Lung (tissue), 11 donors: ENCODE measurements at regions not wholly inside any gene's neighbourhood (a gene's known extent, or its start where the extent isn't known, plus 50 kb on each side); places are given as distances from the start of the nearest gene placed in this dataset.

ENCODE experiments used
- ATAC-seq: fragments of 200-7000 bp; cut with Tn5 transposase; one replicate; pipeline ENCODE4 v1.9.1; 2020; ENCODE audit warnings: moderate number of reproducible peaks; ENCODE audit not compliant: insufficient read depth, low FRiP score
- DNase-seq, 3 donors: peaks; one replicate each; pipeline ENCODE4 v3.0.0-alpha.2; 2013 to 2017
- H3K27ac ChIP-seq, 2 donors: one replicate each; pipeline ENCODE4 v1.5.1; 2013; ENCODE audit warnings: mild to moderate bottlenecking in 2 of 2, moderate library complexity in 2 of 2, control low read depth in 1 of 2, inconsistent platforms in 1 of 2, low read depth in 1 of 2, low read length in 1 of 2
- H3K27me3 ChIP-seq, 3 donors: one replicate each; pipeline ENCODE4 v1.5.1; 2013; ENCODE audit warnings: low read length in 2 of 3; ENCODE audit not compliant: control insufficient read depth in 3 of 3, insufficient read depth in 3 of 3
- H3K36me3 ChIP-seq, 4 donors: one replicate each; pipeline ENCODE4 v1.5.1; 2013; ENCODE audit warnings: low read length in 4 of 4, mild to moderate bottlenecking in 1 of 4, moderate library complexity in 1 of 4; ENCODE audit not compliant: control insufficient read depth in 4 of 4, insufficient read depth in 4 of 4
- H3K4me1 ChIP-seq, 5 donors: one replicate each; pipeline ENCODE4 v1.5.1; 2013; ENCODE audit warnings: low read length in 5 of 5, mild to moderate bottlenecking in 2 of 5, moderate library complexity in 1 of 5; ENCODE audit not compliant: control insufficient read depth in 5 of 5, insufficient read depth in 5 of 5
- H3K4me3 ChIP-seq: one replicate; pipeline ENCODE4 v1.5.1; 2013; ENCODE audit warnings: mild to moderate bottlenecking, control low read depth, moderate library complexity
- H3K9ac ChIP-seq, 2 donors: one replicate each; pipeline ENCODE4 v1.5.1; 2013; ENCODE audit warnings: low read length in 2 of 2, control low read depth in 1 of 2; ENCODE audit not compliant: insufficient read depth in 1 of 2
- H3K9me3 ChIP-seq, 4 donors: one replicate each; pipeline ENCODE4 v1.5.1; 2013; ENCODE audit warnings: low read length in 3 of 4, mild to moderate bottlenecking in 1 of 4, moderate library complexity in 1 of 4; ENCODE audit not compliant: control insufficient read depth in 4 of 4, insufficient read depth in 3 of 4
- CTCF ChIP-seq: IDR thresholded peaks from 2 replicates; pipeline ENCODE4 v1.5.1; 2012; ENCODE audit warnings: mild to moderate bottlenecking; ENCODE audit errors: control extremely low read depth, extremely low read depth
- WGBS, 2 donors: extraction: QIAGEN DNeasy Blood & Tissue Kit; methylation state at CpG; one replicate each; pipeline ENCODE4 v1.1.7; 2013; 5-methylcytosine and 5-hydroxymethylcytosine counted together
- donor health status: control.
- donor health status: control.
- donor health status: Bipolar disorder and iron deficiency.
- donor health status: healthy.
- donor health status: DM: yes; HTN: yes; CAD: no.

GRCh38 chr20:39916236-39916765 is 772.7 kb downstream of the MAFB start:
- no peaks in the 10 kb centered on the region for H3K27me3 ChIP-seq
- TF ChIP-seq CTCF: no peak
- no peak for DNase-seq
- WGBS, 2 donors: 72 to 82% methylated on average over 2 of the region's 2 CpGs
- H3K9me3 ChIP-seq: no peaks in the 10 kb centered on the region
- H3K9ac ChIP-seq: no peak overlapping the region
- H3K36me3 ChIP-seq: no peaks in the 10 kb centered on the region
- ATAC-seq: no peak
- no peak overlapping the region for H3K4me3 ChIP-seq
- no peaks in the 10 kb centered on the region for H3K4me1 ChIP-seq
- H3K27ac ChIP-seq: no peak overlapping the region

GRCh38 chr20:39913274-39913673 is 775.8 kb downstream of the MAFB start:
- no peak for ATAC-seq
- H3K9ac ChIP-seq: no peak overlapping the region
- TF ChIP-seq CTCF: no peak

DNA sequence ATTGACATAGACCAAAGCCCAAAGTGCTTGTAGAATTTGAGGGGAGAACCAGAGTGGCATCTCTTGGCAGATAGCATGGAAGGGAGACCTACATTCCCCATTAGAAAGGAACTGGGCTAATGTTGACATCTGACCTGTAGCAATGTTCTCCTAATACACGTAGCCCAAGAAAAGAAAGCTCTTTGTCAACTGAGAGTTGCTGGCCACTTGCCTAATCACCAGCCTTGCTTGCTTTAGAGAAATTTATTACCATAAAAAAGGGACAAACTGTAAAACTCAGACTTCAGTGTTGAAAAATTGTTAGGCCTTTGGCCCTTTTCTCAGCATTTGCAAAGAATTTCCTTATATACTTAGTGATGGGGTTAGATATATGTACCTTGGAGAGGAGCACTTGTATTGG is 777.5 kb downstream of the MAFB start:
- no peak overlapping the region for H3K9ac ChIP-seq
- no peak overlapping the region for H3K27ac ChIP-seq
- H3K4me3 ChIP-seq: no peak overlapping the region
- ATAC-seq: no peak
- H3K4me1 ChIP-seq: peaks cover 0 to 2% (median 0%) of the 10 kb centered on the region in 5 donors
- TF ChIP-seq CTCF: no peak
- DNase-seq: peak in 1 of 3 donors; percentile 24
- H3K27me3 ChIP-seq: no peaks in the 10 kb centered on the region
- H3K36me3 ChIP-seq: no peaks in the 10 kb centered on the region
- no peaks in the 10 kb centered on the region for H3K9me3 ChIP-seq
- WGBS, 2 donors: 59 to 77% methylated on average over 1 of the region's 1 CpG

More at GRCh38 chr20:39913274-39913673, 775.8 kb downstream of the MAFB start:
- Histone ChIP-seq H3K36me3 (no peaks in the 10 kb centered on the region), H3K27me3 (no peaks in the 10 kb centered on the region), H3K4me3 (no peak overlapping the region), H3K4me1 (peaks cover 0 to 2% (median 0%) of the 10 kb centered on the region in 5 donors), H3K9me3 (no peaks in the 10 kb centered on the region), H3K27ac (no peak overlapping the region)
- DNase-seq: no peak
- 54 to 58% methylated on average over 3 of the region's 3 CpGs for WGBS, 2 donors

GRCh38 chr20:39910536-39910935 is 778.5 kb downstream of the MAFB start:
- Histone ChIP-seq H3K36me3 (no peaks in the 10 kb centered on the region), H3K9ac (no peak overlapping the region), H3K4me3 (no peak overlapping the region), H3K27ac (no peak overlapping the region), H3K27me3 (no peaks in the 10 kb centered on the region), H3K4me1 (peaks cover 0 to 2% (median 0%) of the 10 kb centered on the region in 5 donors), H3K9me3 (no peaks in the 10 kb centered on the region)
- peak in 2 of 3 donors; percentile 11 to 34 for DNase-seq
- TF ChIP-seq CTCF: no peak
- no peak for ATAC-seq
- WGBS, 2 donors: 60 to 63% methylated on average over 2 of the region's 2 CpGs
